HepG2 (cell line): ENCODE measurements at regions not wholly inside any gene's neighbourhood (a gene's known extent, or its start where the extent isn't known, plus 50 kb on each side); places are given as distances from the start of the nearest gene placed in this dataset.

Source experiments
- ATAC-seq: fragments of 200-7000 bp; cut with Tn5 transposase; 3 replicates; pipeline ENCODE4 v1.9.1; 2020; ENCODE audit warnings: mild to moderate bottlenecking, moderate library complexity
- BruUV-seq: library from RNA; stranded (reverse); fragments of 400-500 nt; replicated peaks from 2 replicates; lab custom pipeline; 2021; lab: Mats Ljungman, UMichigan
- CTCF ChIA-PET: fragments of 300-600 bp; formaldehyde crosslinking; extraction: SDS; loops from one replicate; lab custom pipeline; 2021; ENCODE audit warnings: low total read pairs, inconsistent platforms, low intra/inter-chr PET ratio; lab: Yijun Ruan, JAX
- POLR2A ChIA-PET: fragments of 350-600 bp; sonication (Branson Sonifier 250); formaldehyde crosslinking; loops from one replicate; lab custom pipeline; 2020; ENCODE audit warnings: antibody characterized with exemption, inconsistent platforms; lab: Yijun Ruan, JAX
- DNase-seq: peaks from one replicate; pipeline ENCODE4 v3.0.0-alpha.2; 2015; ENCODE audit warnings: low spot score
- FAIRE-seq: peaks from 3 replicates; lab custom pipeline; 2011; peaks lifted over from hg19 to GRCh38; lab: Jason Lieb, UNC
- H2AFZ ChIP-seq: one replicate; pipeline ENCODE4 v1.6.1; 2011; ENCODE audit warnings: low read length, inconsistent platforms
- H3K27ac ChIP-seq: fragments of 300-600 bp; 3 replicates; pipeline ENCODE4 v1.8.0; 2011; ENCODE audit warnings: mixed run types, mild to moderate bottlenecking, mixed read lengths, low read length, inconsistent platforms; ENCODE audit not compliant: insufficient read depth; ENCODE audit errors: extremely low read length
- H3K27me3 ChIP-seq, 2 experiments: fragments of 200-600 bp in 1 of 2; 2 replicates in 1 of 2; 3 replicates in 1 of 2; pipeline versions ENCODE4 v1.6.0 to v1.8.0; 2011; ENCODE audit warnings: low read length in 2 of 2, mild to moderate bottlenecking in 2 of 2, moderate library complexity in 2 of 2, inconsistent platforms in 1 of 2; ENCODE audit not compliant: insufficient read depth in 2 of 2, control insufficient read depth in 1 of 2
- H3K36me3 ChIP-seq, 2 experiments: fragments of 200-600 bp in 1 of 2; replicated peaks in 1 of 2; 2 replicates in 1 of 2; 3 replicates in 1 of 2; pipeline versions ENCODE4 v1.5.1 to v1.8.0; 2011; ENCODE audit warnings: low read length in 2 of 2, inconsistent platforms in 1 of 2; ENCODE audit not compliant: insufficient read depth in 2 of 2, control insufficient read depth in 1 of 2
- H3K4me1 ChIP-seq: 2 replicates; pipeline ENCODE4 v1.5.1; 2012; ENCODE audit warnings: low read length, inconsistent platforms; ENCODE audit not compliant: insufficient read depth
- H3K4me2 ChIP-seq: 2 replicates; pipeline ENCODE4 v1.6.0; 2011; ENCODE audit warnings: low read depth, low read length, inconsistent platforms
- H3K4me3 ChIP-seq, 3 experiments: fragments of 200-600 bp in 1 of 3; sonication (generic), shearing (Covaris generic) in 1 of 3; replicated peaks in 1 of 3; 2 replicates each; pipeline ENCODE4 v1.5.1; 2011 to 2016; ENCODE audit warnings: low read length in 3 of 3, inconsistent platforms in 2 of 3, low read depth in 2 of 3, mild to moderate bottlenecking in 2 of 3, control low read depth in 1 of 3, mixed read lengths in 1 of 3; ENCODE audit not compliant: insufficient read depth in 1 of 3
- H3K79me2 ChIP-seq: one replicate; pipeline ENCODE4 v1.6.1; 2011; ENCODE audit warnings: low read length, inconsistent platforms; ENCODE audit not compliant: insufficient read depth
- H3K9ac ChIP-seq: 2 replicates; pipeline ENCODE4 v1.6.0; 2011; ENCODE audit warnings: mild to moderate bottlenecking, low read depth, low read length, inconsistent platforms; ENCODE audit not compliant: insufficient read depth
- H3K9me3 ChIP-seq: 2 replicates; pipeline ENCODE4 v1.5.1; 2012; ENCODE audit warnings: mild to moderate bottlenecking, low read length
- H4K20me1 ChIP-seq: 2 replicates; pipeline ENCODE4 v1.6.0; 2011; ENCODE audit warnings: inconsistent platforms, mild to moderate bottlenecking, low read length, moderate library complexity; ENCODE audit not compliant: insufficient read depth
- ATF7 ChIP-seq, 2 experiments: fragments of 450-650 bp in 1 of 2; sonication (generic) in 1 of 2; formaldehyde crosslinking in 1 of 2; IDR thresholded peaks; 2 replicates each; pipeline versions ENCODE4 v1.4.0 to v1.6.1; 2016 to 2020; ENCODE audit warnings: antibody characterized with exemption in 1 of 2, mild to moderate bottlenecking in 1 of 2, missing genetic modification reagents in 1 of 2
- CREB1 ChIP-seq, 2 experiments: fragments of 450-650 bp in 1 of 2; IDR thresholded peaks; 2 replicates each; pipeline ENCODE4 v1.6.1; 2016 to 2017; ENCODE audit warnings: control low read depth in 1 of 2, mild to moderate bottlenecking in 1 of 2, missing compliant biosample characterization in 1 of 2, missing genetic modification characterization in 1 of 2
- EP300 ChIP-seq, 3 experiments: sonication (generic) in 1 of 3; formaldehyde crosslinking in 1 of 3; IDR thresholded peaks; 2 replicates each; pipeline versions ENCODE4 v1.5.1 to v1.6.1; 2011 to 2020; ENCODE audit warnings: low read depth in 2 of 3, low read length in 2 of 3, borderline replicate concordance in 1 of 3, improper control_type of control experiment in 1 of 3, mild to moderate bottlenecking in 1 of 3, missing genetic modification reagents in 1 of 3, moderate library complexity in 1 of 3
- HOXA7 ChIP-seq: sonication (generic); formaldehyde crosslinking; IDR thresholded peaks from 2 replicates; pipeline ENCODE4 v1.8.1; 2022; ENCODE audit warnings: mild to moderate bottlenecking, missing genetic modification reagents, moderate library complexity
- LCORL ChIP-seq, 2 experiments: fragments of 450-650 bp in 1 of 2; sonication (generic) in 1 of 2; formaldehyde crosslinking in 1 of 2; IDR thresholded peaks; 2 replicates each; pipeline versions ENCODE4 v1.5.0 to v1.6.1; 2017 to 2020; ENCODE audit warnings: antibody characterized with exemption in 1 of 2, missing genetic modification reagents in 1 of 2
- MBD4 ChIP-seq: IDR thresholded peaks from 2 replicates; pipeline ENCODE4 v1.6.1; 2012; ENCODE audit warnings: low read length, inconsistent platforms, borderline replicate concordance
- PHF21A ChIP-seq: sonication (generic); formaldehyde crosslinking; IDR thresholded peaks from 2 replicates; pipeline ENCODE4 v1.5.0; 2020; ENCODE audit warnings: mild to moderate bottlenecking, missing genetic modification reagents
- SALL2 ChIP-seq: sonication (generic); formaldehyde crosslinking; IDR thresholded peaks from 2 replicates; pipeline ENCODE4 v1.8.1; 2023; ENCODE audit warnings: mild to moderate bottlenecking, missing genetic modification reagents, inconsistent platforms
- TCF7L2 ChIP-seq: IDR thresholded peaks from 2 replicates; pipeline ENCODE4 v1.6.1; 2011; ENCODE audit warnings: mild to moderate bottlenecking, low read depth, low read length, moderate library complexity
- YEATS2 ChIP-seq: sonication (generic); formaldehyde crosslinking; IDR thresholded peaks from 2 replicates; pipeline ENCODE4 v1.4.0; 2020; ENCODE audit warnings: missing genetic modification reagents, borderline replicate concordance
- ZNF331 ChIP-seq: sonication (generic); formaldehyde crosslinking; IDR thresholded peaks from 2 replicates; pipeline ENCODE4 v1.4.0; 2020; ENCODE audit warnings: missing genetic modification reagents
- ZNF44 ChIP-seq: sonication (generic); formaldehyde crosslinking; IDR thresholded peaks from 2 replicates; pipeline ENCODE4 v1.5.1; 2020; ENCODE audit warnings: mild to moderate bottlenecking, missing genetic modification reagents
- ZNF563 ChIP-seq: sonication (generic); formaldehyde crosslinking; IDR thresholded peaks from 2 replicates; pipeline ENCODE4 v1.8.0; 2022; ENCODE audit warnings: mild to moderate bottlenecking, moderate library complexity, missing genetic modification reagents
- ZNF737 ChIP-seq: sonication (generic); formaldehyde crosslinking; IDR thresholded peaks from 2 replicates; pipeline ENCODE4 v1.5.0; 2020; ENCODE audit warnings: missing genetic modification reagents, mild to moderate bottlenecking, borderline replicate concordance
- WGBS: methylation state at CpG from one replicate; pipeline ENCODE4 v1.1.6; 2017; ENCODE audit warnings: low lambda C conversion rate; 5-methylcytosine and 5-hydroxymethylcytosine counted together
- in situ Hi-C: cut with HindIII; loops from 2 replicates; pipeline ENCODE4 v1.10.0; 2017; ENCODE audit warnings: low pct_unique_long_range_greater_than_20kb; ENCODE audit not compliant: extremely low pct_ligation_motif_present
- intact Hi-C: fragments of 100-400 bp; cut with micrococcal nuclease; formaldehyde crosslinking; loops from one replicate; pipeline ENCODE4 v1.10.0; 2022; ENCODE audit not compliant: unreplicated experiment
- TF ChIP-seq, protein P1 (sequence below): sonication (generic); formaldehyde crosslinking; IDR thresholded peaks from 2 replicates; pipeline ENCODE4 v1.8.0; 2022; ENCODE audit warnings: missing genetic modification reagents, mild to moderate bottlenecking, borderline replicate concordance
- TF ChIP-seq, protein P2 (sequence below): sonication (generic); formaldehyde crosslinking; IDR thresholded peaks from 2 replicates; pipeline ENCODE4 v1.4.0; 2020; ENCODE audit warnings: missing genetic modification reagents
- TF ChIP-seq, protein P3 (sequence below): sonication (generic); formaldehyde crosslinking; IDR thresholded peaks from 2 replicates; pipeline ENCODE4 v1.4.0; 2020; ENCODE audit warnings: missing genetic modification reagents, borderline replicate concordance

DNA sequence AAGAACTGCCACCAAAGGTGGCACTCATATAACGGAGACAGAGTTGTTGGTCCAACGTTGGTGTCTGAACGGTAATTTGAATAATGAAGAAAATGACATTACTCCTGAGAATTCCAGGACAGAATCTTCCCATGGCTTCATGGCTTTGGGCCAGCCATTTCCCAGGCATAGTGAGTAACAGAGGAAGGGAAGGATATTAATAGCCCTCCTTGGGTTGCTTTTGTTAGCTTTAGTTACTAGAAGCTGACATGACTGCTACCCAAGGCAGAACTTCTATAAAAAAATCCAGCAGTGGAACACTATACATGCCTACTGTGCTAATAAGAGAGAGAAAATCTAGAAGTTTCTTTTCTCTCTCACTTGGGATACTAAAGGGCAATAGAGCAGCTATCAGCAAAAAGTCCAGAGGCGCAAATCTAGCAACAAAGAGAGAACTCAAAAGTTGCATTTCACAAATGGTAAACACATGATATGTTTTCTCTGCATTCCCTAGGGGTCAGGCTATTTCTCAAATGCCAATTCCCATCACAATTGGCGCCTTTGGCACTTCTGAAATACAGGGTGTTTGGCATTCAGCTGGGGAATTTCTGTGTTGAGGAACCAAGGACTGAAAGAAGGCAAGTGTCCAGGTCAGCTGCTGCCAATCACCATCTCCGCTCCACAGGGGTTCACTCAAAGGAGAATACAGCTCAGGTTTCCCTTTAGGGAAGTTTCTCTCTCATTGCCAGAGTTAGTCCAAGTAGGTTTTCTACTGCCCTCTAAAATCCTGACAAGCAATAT, 160.8 kb upstream of the KYNU start:
- no peak overlapping the region for H3K9ac ChIP-seq
- no peak for DNase-seq
- FAIRE-seq: no peak
- intact Hi-C loops: no loop called here
- no peaks in the 10 kb centered on the region for H3K36me3 ChIP-seq
- no peak overlapping the region for H3K4me3 ChIP-seq
- no peak overlapping the region for H3K4me2 ChIP-seq
- no peaks in the 10 kb centered on the region for H3K9me3 ChIP-seq
- TF ChIP-seq, protein P1, sequence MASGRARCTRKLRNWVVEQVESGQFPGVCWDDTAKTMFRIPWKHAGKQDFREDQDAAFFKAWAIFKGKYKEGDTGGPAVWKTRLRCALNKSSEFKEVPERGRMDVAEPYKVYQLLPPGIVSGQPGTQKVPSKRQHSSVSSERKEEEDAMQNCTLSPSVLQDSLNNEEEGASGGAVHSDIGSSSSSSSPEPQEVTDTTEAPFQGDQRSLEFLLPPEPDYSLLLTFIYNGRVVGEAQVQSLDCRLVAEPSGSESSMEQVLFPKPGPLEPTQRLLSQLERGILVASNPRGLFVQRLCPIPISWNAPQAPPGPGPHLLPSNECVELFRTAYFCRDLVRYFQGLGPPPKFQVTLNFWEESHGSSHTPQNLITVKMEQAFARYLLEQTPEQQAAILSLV (CRISPR knock-in tag): no peak
- TF ChIP-seq MBD4 (no peak), ZNF563 (CRISPR knock-in tag) (no peak), PHF21A (CRISPR knock-in tag) (no peak), LCORL (IDR thresholded peaks at IDR 0.05) (no peak), LCORL (CRISPR knock-in tag; IDR thresholded peaks at IDR 0.05) (no peak), ATF7 (IDR thresholded peaks at IDR 0.05) (no peak), ATF7 (CRISPR knock-in tag; IDR thresholded peaks at IDR 0.05) (no peak), ZNF331 (no peak), EP300 (IDR thresholded peaks at IDR 0.05; ENCODE audit: low read depth in 2 of 2, low read length in 2 of 2) (no peak), EP300 (CRISPR knock-in tag; IDR thresholded peaks at IDR 0.05; ENCODE audit: borderline replicate concordance) (no peak), ZNF737 (CRISPR knock-in tag) (no peak), CREB1 (IDR thresholded peaks at IDR 0.05) (no peak), CREB1 (CRISPR knock-in tag; IDR thresholded peaks at IDR 0.05) (no peak), SALL2 (CRISPR knock-in tag) (no peak), YEATS2 (CRISPR knock-in tag) (no peak), HOXA7 (CRISPR knock-in tag) (no peak), TCF7L2 (no peak), ZNF44 (CRISPR knock-in tag) (no peak)
- TF ChIP-seq, protein P2, sequence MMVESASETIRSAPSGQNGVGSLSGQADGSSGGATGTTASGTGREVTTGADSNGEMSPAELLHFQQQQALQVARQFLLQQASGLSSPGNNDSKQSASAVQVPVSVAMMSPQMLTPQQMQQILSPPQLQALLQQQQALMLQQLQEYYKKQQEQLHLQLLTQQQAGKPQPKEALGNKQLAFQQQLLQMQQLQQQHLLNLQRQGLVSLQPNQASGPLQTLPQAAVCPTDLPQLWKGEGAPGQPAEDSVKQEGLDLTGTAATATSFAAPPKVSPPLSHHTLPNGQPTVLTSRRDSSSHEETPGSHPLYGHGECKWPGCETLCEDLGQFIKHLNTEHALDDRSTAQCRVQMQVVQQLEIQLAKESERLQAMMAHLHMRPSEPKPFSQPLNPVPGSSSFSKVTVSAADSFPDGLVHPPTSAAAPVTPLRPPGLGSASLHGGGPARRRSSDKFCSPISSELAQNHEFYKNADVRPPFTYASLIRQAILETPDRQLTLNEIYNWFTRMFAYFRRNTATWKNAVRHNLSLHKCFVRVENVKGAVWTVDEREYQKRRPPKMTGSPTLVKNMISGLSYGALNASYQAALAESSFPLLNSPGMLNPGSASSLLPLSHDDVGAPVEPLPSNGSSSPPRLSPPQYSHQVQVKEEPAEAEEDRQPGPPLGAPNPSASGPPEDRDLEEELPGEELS: no peak
- TF ChIP-seq, protein P3, sequence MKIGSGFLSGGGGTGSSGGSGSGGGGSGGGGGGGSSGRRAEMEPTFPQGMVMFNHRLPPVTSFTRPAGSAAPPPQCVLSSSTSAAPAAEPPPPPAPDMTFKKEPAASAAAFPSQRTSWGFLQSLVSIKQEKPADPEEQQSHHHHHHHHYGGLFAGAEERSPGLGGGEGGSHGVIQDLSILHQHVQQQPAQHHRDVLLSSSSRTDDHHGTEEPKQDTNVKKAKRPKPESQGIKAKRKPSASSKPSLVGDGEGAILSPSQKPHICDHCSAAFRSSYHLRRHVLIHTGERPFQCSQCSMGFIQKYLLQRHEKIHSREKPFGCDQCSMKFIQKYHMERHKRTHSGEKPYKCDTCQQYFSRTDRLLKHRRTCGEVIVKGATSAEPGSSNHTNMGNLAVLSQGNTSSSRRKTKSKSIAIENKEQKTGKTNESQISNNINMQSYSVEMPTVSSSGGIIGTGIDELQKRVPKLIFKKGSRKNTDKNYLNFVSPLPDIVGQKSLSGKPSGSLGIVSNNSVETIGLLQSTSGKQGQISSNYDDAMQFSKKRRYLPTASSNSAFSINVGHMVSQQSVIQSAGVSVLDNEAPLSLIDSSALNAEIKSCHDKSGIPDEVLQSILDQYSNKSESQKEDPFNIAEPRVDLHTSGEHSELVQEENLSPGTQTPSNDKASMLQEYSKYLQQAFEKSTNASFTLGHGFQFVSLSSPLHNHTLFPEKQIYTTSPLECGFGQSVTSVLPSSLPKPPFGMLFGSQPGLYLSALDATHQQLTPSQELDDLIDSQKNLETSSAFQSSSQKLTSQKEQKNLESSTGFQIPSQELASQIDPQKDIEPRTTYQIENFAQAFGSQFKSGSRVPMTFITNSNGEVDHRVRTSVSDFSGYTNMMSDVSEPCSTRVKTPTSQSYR (CRISPR knock-in tag): no peak
- no TSS peak for BruUV-seq
- 45% methylated on average over 6 of the region's 6 CpGs for WGBS
- no peaks in the 10 kb centered on the region for H3K79me2 ChIP-seq
- in situ Hi-C loops: no loop called here
- ChIA-PET POLR2A (no interaction called here), CTCF (no interaction called here)
- H2AFZ ChIP-seq: no peak overlapping the region
- H3K27me3 ChIP-seq: no peaks in the 10 kb centered on the region
- no peaks in the 10 kb centered on the region for H4K20me1 ChIP-seq
- ATAC-seq: no peak
- H3K4me1 ChIP-seq: no peaks in the 10 kb centered on the region
- no peak overlapping the region for H3K27ac ChIP-seq
